H1 (cell line): ENCODE measurements at regions not wholly inside any gene's neighbourhood (a gene's known extent, or its start where the extent isn't known, plus 50 kb on each side); places are given as distances from the start of the nearest gene placed in this dataset.

Source experiments
- CTCF ChIA-PET: fragments of 300-600 bp; sonication (Branson Sonifier 250); formaldehyde crosslinking; loops from one replicate; lab custom pipeline; 2021; ENCODE audit not compliant: partially characterized antibody; lab: Charles Lee
- POLR2A ChIA-PET: fragments of 300-600 bp; sonication (Branson Sonifier 250); formaldehyde crosslinking; loops from one replicate; lab custom pipeline; 2021; ENCODE audit warnings: inconsistent platforms; ENCODE audit not compliant: partially characterized antibody; lab: Charles Lee
- DNase-seq, 2 experiments: peaks; one replicate each; pipeline versions ENCODE4 v3.0.0 to v3.0.0-alpha.2; 2010 to 2022; ENCODE audit warnings: low spot score in 2 of 2, low read depth in 1 of 2, mixed read lengths in 1 of 2
- FAIRE-seq: peaks from 2 replicates; lab custom pipeline; 2011; peaks lifted over from hg19 to GRCh38; lab: Jason Lieb, UNC
- H2AFZ ChIP-seq: 2 replicates; pipeline ENCODE4 v1.8.1; 2012; ENCODE audit warnings: low read length, inconsistent platforms
- H2AK5ac ChIP-seq: 2 replicates; pipeline ENCODE4 v1.6.1; 2013; ENCODE audit warnings: low read depth, low read length
- H2BK120ac ChIP-seq: replicated peaks from 2 replicates; pipeline ENCODE3; 2013; ENCODE audit warnings: low read depth, low read length, inconsistent platforms
- H2BK12ac ChIP-seq: 2 replicates; pipeline ENCODE4 v1.6.1; 2013; ENCODE audit warnings: low read depth, low read length
- H2BK15ac ChIP-seq: 2 replicates; pipeline ENCODE4 v1.6.1; 2013; ENCODE audit warnings: low read length
- H2BK20ac ChIP-seq: 2 replicates; pipeline ENCODE4 v1.6.1; 2013; ENCODE audit warnings: low read length
- H2BK5ac ChIP-seq: 2 replicates; pipeline ENCODE4 v1.6.1; 2013; ENCODE audit warnings: low read depth, low read length
- H3K14ac ChIP-seq: 2 replicates; pipeline ENCODE4 v1.6.1; 2013; ENCODE audit warnings: inconsistent platforms; ENCODE audit not compliant: insufficient read length
- H3K18ac ChIP-seq: 2 replicates; pipeline ENCODE4 v1.6.1; 2013; ENCODE audit warnings: low read length; ENCODE audit errors: extremely low read depth
- H3K23ac ChIP-seq: 2 replicates; pipeline ENCODE4 v1.6.1; 2013; ENCODE audit warnings: inconsistent platforms; ENCODE audit not compliant: insufficient read length
- H3K23me2 ChIP-seq: 2 replicates; pipeline ENCODE4 v1.6.1; 2013; ENCODE audit warnings: low read depth, low read length
- H3K27ac ChIP-seq: 2 replicates; pipeline ENCODE4 v1.6.1; 2011; ENCODE audit warnings: low read depth, low read length, inconsistent platforms
- H3K27me3 ChIP-seq, 4 experiments: replicated peaks in 1 of 4; 1 replicate in 1 of 4; 2 replicates in 3 of 4; pipeline versions ENCODE4 v1.6.1 to v1.8.1; 2011 to 2013; ENCODE audit warnings: low read length in 3 of 4, mild to moderate bottlenecking in 3 of 4, inconsistent platforms in 2 of 4, mixed read lengths in 2 of 4, moderate library complexity in 1 of 4; ENCODE audit not compliant: control insufficient read depth in 3 of 4, insufficient read depth in 3 of 4; ENCODE audit errors: extremely low read depth in 1 of 4
- H3K36me3 ChIP-seq, 4 experiments: 2 replicates each; pipeline versions ENCODE4 v1.6.1 to v1.8.1; 2011 to 2013; ENCODE audit warnings: mild to moderate bottlenecking in 4 of 4, low read length in 3 of 4, moderate library complexity in 2 of 4, control low read depth in 1 of 4, inconsistent platforms in 1 of 4; ENCODE audit not compliant: insufficient read depth in 4 of 4, control insufficient read depth in 2 of 4
- H3K4ac ChIP-seq: replicated peaks from 2 replicates; pipeline ENCODE3; 2013; ENCODE audit warnings: low read length, low read depth, mixed read lengths, inconsistent platforms; ENCODE audit not compliant: insufficient read length
- H3K4me1 ChIP-seq, 4 experiments: replicated peaks in 1 of 4; 1 replicate in 1 of 4; 2 replicates in 3 of 4; pipeline versions ENCODE4 v1.6.1 to v1.8.1; 2011 to 2013; ENCODE audit warnings: low read length in 3 of 4, inconsistent platforms in 2 of 4, mixed read lengths in 1 of 4; ENCODE audit not compliant: insufficient read depth in 4 of 4, control insufficient read depth in 3 of 4
- H3K4me2 ChIP-seq, 2 experiments: 2 replicates each; pipeline versions ENCODE4 v1.6.1 to v1.8.1; 2011 to 2013; ENCODE audit warnings: low read depth in 2 of 2, low read length in 2 of 2, control low read depth in 1 of 2, inconsistent platforms in 1 of 2, mild to moderate bottlenecking in 1 of 2; ENCODE audit not compliant: insufficient read depth in 1 of 2
- H3K4me3 ChIP-seq, 4 experiments: fragments of 200-600, 300-600 bp in 1 of 4; sonication (generic), shearing (Covaris generic), sonication (Bioruptor Twin) in 1 of 4; 2 replicates each; pipeline versions ENCODE4 v1.5.1 to v1.8.1; 2011 to 2016; ENCODE audit warnings: low read length in 4 of 4, low read depth in 3 of 4, control low read depth in 2 of 4, inconsistent platforms in 2 of 4, mild to moderate bottlenecking in 2 of 4, mixed read lengths in 1 of 4, moderate library complexity in 1 of 4; ENCODE audit not compliant: insufficient read depth in 2 of 4; ENCODE audit errors: extremely low read depth in 1 of 4
- H3K56ac ChIP-seq: replicated peaks from 2 replicates; pipeline ENCODE3; 2013; ENCODE audit warnings: low read depth, mild to moderate bottlenecking, mixed read lengths, low read length, inconsistent platforms; ENCODE audit not compliant: insufficient read length
- H3K79me1 ChIP-seq: 2 replicates; pipeline ENCODE4 v1.6.1; 2013; ENCODE audit warnings: low read depth, low read length, control low read depth
- H3K79me2 ChIP-seq, 2 experiments: 2 replicates each; pipeline versions ENCODE4 v1.6.1 to v1.8.1; 2012 to 2013; ENCODE audit warnings: low read length in 2 of 2, mild to moderate bottlenecking in 2 of 2, inconsistent platforms in 1 of 2; ENCODE audit not compliant: insufficient read depth in 2 of 2, control insufficient read depth in 1 of 2
- H3K9ac ChIP-seq, 4 experiments: replicated peaks in 1 of 4; 1 replicate in 1 of 4; 2 replicates in 3 of 4; pipeline versions ENCODE4 v1.6.1 to v1.8.1; 2011 to 2013; ENCODE audit warnings: low read depth in 3 of 4, low read length in 3 of 4, control low read depth in 2 of 4, mild to moderate bottlenecking in 2 of 4, moderate library complexity in 2 of 4, inconsistent platforms in 1 of 4; ENCODE audit errors: extremely low read depth in 1 of 4
- H3K9me3 ChIP-seq, 2 experiments: 2 replicates each; pipeline versions ENCODE4 v1.6.1 to v1.8.1; 2012 to 2013; ENCODE audit warnings: mild to moderate bottlenecking in 2 of 2, moderate library complexity in 2 of 2, control low read depth in 1 of 2, inconsistent platforms in 1 of 2, low read depth in 1 of 2, low read length in 1 of 2, mixed read lengths in 1 of 2; ENCODE audit not compliant: insufficient read depth in 2 of 2
- H4K20me1 ChIP-seq, 2 experiments: replicated peaks in 1 of 2; 2 replicates each; pipeline versions ENCODE3 to v1.8.1; 2011 to 2013; ENCODE audit warnings: inconsistent platforms in 2 of 2, low read length in 2 of 2, mild to moderate bottlenecking in 1 of 2; ENCODE audit not compliant: insufficient read depth in 2 of 2, control insufficient read depth in 1 of 2
- H4K5ac ChIP-seq: 2 replicates; pipeline ENCODE4 v1.6.1; 2013; ENCODE audit warnings: low read length, low read depth, mixed read lengths, inconsistent platforms; ENCODE audit not compliant: insufficient read length
- H4K8ac ChIP-seq: 2 replicates; pipeline ENCODE4 v1.8.0; 2013; ENCODE audit warnings: mild to moderate bottlenecking, moderate library complexity, low read length, inconsistent platforms; ENCODE audit not compliant: insufficient read depth; ENCODE audit errors: extremely low read depth
- H4K91ac ChIP-seq: replicated peaks from 2 replicates; pipeline ENCODE3; 2013; ENCODE audit warnings: low read length, mixed read lengths, inconsistent platforms; ENCODE audit not compliant: insufficient read length
- CBX8 ChIP-seq: fragments of 300-800, 300-1000 bp; sonication (generic); IDR thresholded peaks from 2 replicates; pipeline ENCODE4 v1.7.1; 2016; ENCODE audit warnings: low read depth, low read length, borderline replicate concordance
- PHF8 ChIP-seq: fragments of 200-600 bp; sonication (generic); conservative IDR thresholded peaks from 2 replicates; pipeline ENCODE4 v1.7.1; 2012; ENCODE audit warnings: low read depth, mild to moderate bottlenecking, inconsistent platforms, low read length, moderate library complexity
- SIX5 ChIP-seq: IDR thresholded peaks from 2 replicates; pipeline ENCODE4 v1.6.1; 2011; ENCODE audit warnings: mild to moderate bottlenecking, low read depth, low read length
- SRF ChIP-seq: IDR thresholded peaks from 2 replicates; pipeline ENCODE4 v1.6.1; 2011; ENCODE audit warnings: mild to moderate bottlenecking, low read depth, low read length, moderate library complexity
- TAF1 ChIP-seq: IDR thresholded peaks from 2 replicates; pipeline ENCODE4 v1.6.1; 2011; ENCODE audit warnings: mild to moderate bottlenecking, low read depth, low read length
- WGBS, 2 experiments: shearing (Covaris generic) in 1 of 2; methylation state at CpG; one replicate each; pipeline versions ENCODE4 v1.1.6 to v1.1.7; 2013 to 2015; ENCODE audit warnings: low lambda C conversion rate in 2 of 2, mixed read lengths in 2 of 2, inconsistent platforms in 1 of 2, low coverage in 1 of 2, missing lambda C conversion rate in 1 of 2; ENCODE audit not compliant: insufficient replicate concordance in 2 of 2, insufficient coverage in 1 of 2, insufficient read length in 1 of 2; ENCODE audit errors: extremely low coverage in 1 of 2, missing lambda C conversion rate in 1 of 2; 5-methylcytosine and 5-hydroxymethylcytosine counted together

- CTCF ChIA-PET = no interaction called here
- Histone ChIP-seq H4K91ac (no peak overlapping the region), H3K18ac (no peak overlapping the region), H2BK20ac (no peak overlapping the region), H4K5ac (no peak overlapping the region), H4K8ac (no peak overlapping the region), H2AFZ (no peak overlapping the region), H3K4ac (no peak overlapping the region), H3K79me1 (no peaks in the 10 kb centered on the region), H3K56ac (no peak overlapping the region), H3K27me3 (no peaks in the 10 kb centered on the region), H3K23ac (no peak overlapping the region), H3K4me1 (no peaks in the 10 kb centered on the region), H2BK120ac (no peak overlapping the region), H2AK5ac (no peak overlapping the region), H3K9me3 (no peaks in the 10 kb centered on the region), H2BK12ac (no peak overlapping the region), H3K23me2 (no peaks in the 10 kb centered on the region), H3K4me2 (no peak overlapping the region), H3K14ac (no peak overlapping the region), H3K36me3 (no peaks in the 10 kb centered on the region), H3K79me2 (no peaks in the 10 kb centered on the region), H3K4me3 (no peak overlapping the region), H2BK15ac (no peak overlapping the region), H3K27ac (no peak overlapping the region), H2BK5ac (no peak overlapping the region), H3K9ac (no peak overlapping the region), H4K20me1 (no peaks in the 10 kb centered on the region)
- DNase-seq (no peak), FAIRE-seq (no peak)
- WGBS, 2 experiments = 83% methylated on average over 4 of the region's 4 CpGs; no CpG with 5 or more reads in 1 of the 2 experiments
- POLR2A ChIA-PET = no interaction called here
- TF ChIP-seq TAF1 = no peak
- TF ChIP-seq PHF8 = no peak
- TF ChIP-seq SRF = no peak
- TF ChIP-seq SIX5 = no peak
- no peak for TF ChIP-seq CBX8
Observed at GRCh38 chr1:177869586-177869985, 100.3 kb downstream of the SEC16B start.
